Astrocyte (in vitro differentiated cells and primary cell): ENCODE measurements at regions not wholly inside any gene's neighbourhood (a gene's known extent, or its start where the extent isn't known, plus 50 kb on each side); places are given as distances from the start of the nearest gene placed in this dataset.

Source experiments
- DNase-seq: peaks from one replicate; pipeline ENCODE4 v3.0.0-alpha.2; 2010; ENCODE audit warnings: low read depth
- FAIRE-seq: peaks from 2 replicates; lab custom pipeline; 2011; peaks lifted over from hg19 to GRCh38; lab: Jason Lieb, UNC
- H2AFZ ChIP-seq: 2 replicates; pipeline ENCODE4 v1.6.0; 2012; ENCODE audit warnings: low read depth, low read length, inconsistent platforms
- H3K27ac ChIP-seq: 2 replicates; pipeline ENCODE4 v1.5.1; 2011; ENCODE audit warnings: low read depth, low read length, inconsistent platforms
- H3K27me3 ChIP-seq: 2 replicates; pipeline ENCODE4 v1.6.0; 2011; ENCODE audit warnings: low read length, inconsistent platforms; ENCODE audit not compliant: insufficient read depth
- H3K36me3 ChIP-seq: 2 replicates; pipeline ENCODE4 v1.5.1; 2011; ENCODE audit warnings: low read length, inconsistent platforms; ENCODE audit not compliant: insufficient read depth
- H3K4me1 ChIP-seq: 2 replicates; pipeline ENCODE4 v1.5.1; 2011; ENCODE audit warnings: low read length, inconsistent platforms; ENCODE audit not compliant: insufficient read depth
- H3K4me2 ChIP-seq: 2 replicates; pipeline ENCODE4 v1.6.0; 2012; ENCODE audit warnings: low read length, inconsistent platforms
- H3K4me3 ChIP-seq: 2 replicates; pipeline ENCODE4 v1.5.1; 2011; ENCODE audit warnings: low read depth, mild to moderate bottlenecking, low read length, inconsistent platforms; ENCODE audit not compliant: insufficient read depth
- H3K79me2 ChIP-seq: 2 replicates; pipeline ENCODE4 v1.6.0; 2012; ENCODE audit warnings: mild to moderate bottlenecking, low read length, inconsistent platforms; ENCODE audit not compliant: insufficient read depth
- H3K9ac ChIP-seq: 2 replicates; pipeline ENCODE4 v1.6.0; 2012; ENCODE audit warnings: mild to moderate bottlenecking, low read length, inconsistent platforms
- H3K9me3 ChIP-seq: 2 replicates; pipeline ENCODE4 v1.5.1; 2012; ENCODE audit warnings: low read depth, mild to moderate bottlenecking, low read length, inconsistent platforms; ENCODE audit not compliant: insufficient read depth
- H4K20me1 ChIP-seq: 2 replicates; pipeline ENCODE4 v1.6.0; 2012; ENCODE audit warnings: low read length, inconsistent platforms; ENCODE audit not compliant: insufficient read depth
- H3K27ac Mint-ChIP-seq: one replicate; pipeline ENCODE4 v1.8.0; 2021; ENCODE audit warnings: mild to moderate bottlenecking, mixed read lengths; ENCODE audit not compliant: unreplicated experiment
- H3K27me3 Mint-ChIP-seq: one replicate; pipeline ENCODE4 v1.8.0; 2021; ENCODE audit warnings: low read depth, mixed read lengths; ENCODE audit not compliant: unreplicated experiment
- H3K36me3 Mint-ChIP-seq: one replicate; pipeline ENCODE4 v1.8.0; 2021; ENCODE audit warnings: low read depth, mixed read lengths; ENCODE audit not compliant: unreplicated experiment
- H3K4me1 Mint-ChIP-seq: one replicate; pipeline ENCODE4 v1.8.0; 2021; ENCODE audit warnings: low read depth, mixed read lengths; ENCODE audit not compliant: unreplicated experiment
- H3K4me3 Mint-ChIP-seq: one replicate; pipeline ENCODE4 v1.8.0; 2021; ENCODE audit warnings: mild to moderate bottlenecking, moderate library complexity, mixed read lengths; ENCODE audit not compliant: unreplicated experiment
- H3K9me3 Mint-ChIP-seq: one replicate; pipeline ENCODE4 v1.8.0; 2021; ENCODE audit warnings: mild to moderate bottlenecking, mixed read lengths; ENCODE audit not compliant: unreplicated experiment
- CTCF ChIP-seq: IDR thresholded peaks from 2 replicates; pipeline ENCODE4 v1.5.1; 2011; ENCODE audit warnings: low read depth, mild to moderate bottlenecking, inconsistent platforms, low read length, moderate library complexity; ENCODE audit not compliant: insufficient read depth
- EZH2 ChIP-seq: IDR thresholded peaks from 2 replicates; pipeline ENCODE4 v1.6.1; 2012; ENCODE audit warnings: mild to moderate bottlenecking, low read length, inconsistent platforms; ENCODE audit not compliant: insufficient read depth

GRCh38 chr11:15575409-15575808 lies 460.7 kb downstream of the INSC start:
- Mint-ChIP-seq H3K9me3 (no peaks in the 10 kb centered on the region), H3K36me3 (no peaks in the 10 kb centered on the region), H3K4me1 (peaks cover 9% of the 10 kb centered on the region), H3K27me3 (peaks cover 9% of the 10 kb centered on the region), H3K27ac (no peak overlapping the region), H3K4me3 (no peak overlapping the region)
- no peak for TF ChIP-seq EZH2
- no peak for TF ChIP-seq CTCF
- Histone ChIP-seq H4K20me1 (no peaks in the 10 kb centered on the region), H3K27me3 (no peaks in the 10 kb centered on the region), H3K9me3 (no peaks in the 10 kb centered on the region), H3K4me1 (no peaks in the 10 kb centered on the region), H3K79me2 (no peaks in the 10 kb centered on the region), H3K4me3 (no peak overlapping the region), H3K27ac (no peak overlapping the region), H2AFZ (no peak overlapping the region), H3K4me2 (no peak overlapping the region), H3K9ac (no peak overlapping the region), H3K36me3 (no peaks in the 10 kb centered on the region)
- no peak for DNase-seq
- FAIRE-seq, result no peak

DNA sequence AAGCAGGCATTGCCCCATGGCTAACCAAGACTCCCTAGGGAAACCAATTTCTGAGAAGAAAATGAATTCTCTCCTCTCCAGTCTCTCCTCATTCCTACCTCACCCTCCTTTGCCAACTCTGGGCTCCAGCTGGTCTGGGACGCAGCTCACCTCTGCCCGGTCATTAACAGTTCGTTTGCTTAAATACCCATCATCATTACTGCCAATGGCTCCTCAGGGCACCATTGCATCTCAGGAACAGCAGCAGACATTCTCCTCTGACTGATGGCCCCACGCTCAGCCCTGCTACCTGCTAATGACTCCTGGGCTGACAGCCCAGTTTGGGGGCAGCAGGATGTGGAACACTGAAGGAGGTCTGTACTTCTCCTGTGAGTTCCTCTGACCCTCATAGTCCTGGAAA lies 462.0 kb downstream of the INSC start:
- Mint-ChIP-seq H3K4me1 (peaks cover 12% of the 10 kb centered on the region), H3K36me3 (no peaks in the 10 kb centered on the region), H3K9me3 (no peaks in the 10 kb centered on the region), H3K27me3 (peaks cover 9% of the 10 kb centered on the region), H3K4me3 (no peak overlapping the region), H3K27ac (no peak overlapping the region)
- H3K9ac ChIP-seq, result no peak overlapping the region
- H3K4me3 ChIP-seq, result no peak overlapping the region
- no peaks in the 10 kb centered on the region for H3K4me1 ChIP-seq
- no peak overlapping the region for H3K27ac ChIP-seq
- no peaks in the 10 kb centered on the region for H3K9me3 ChIP-seq
- no peak overlapping the region for H3K4me2 ChIP-seq
- no peaks in the 10 kb centered on the region for H4K20me1 ChIP-seq
- no peaks in the 10 kb centered on the region for H3K36me3 ChIP-seq
- H2AFZ ChIP-seq, result no peak overlapping the region
- no peaks in the 10 kb centered on the region for H3K27me3 ChIP-seq
- DNase-seq (no peak), FAIRE-seq (no peak)
- TF ChIP-seq EZH2 (no peak), CTCF (no peak)
- H3K79me2 ChIP-seq, result no peaks in the 10 kb centered on the region

DNA sequence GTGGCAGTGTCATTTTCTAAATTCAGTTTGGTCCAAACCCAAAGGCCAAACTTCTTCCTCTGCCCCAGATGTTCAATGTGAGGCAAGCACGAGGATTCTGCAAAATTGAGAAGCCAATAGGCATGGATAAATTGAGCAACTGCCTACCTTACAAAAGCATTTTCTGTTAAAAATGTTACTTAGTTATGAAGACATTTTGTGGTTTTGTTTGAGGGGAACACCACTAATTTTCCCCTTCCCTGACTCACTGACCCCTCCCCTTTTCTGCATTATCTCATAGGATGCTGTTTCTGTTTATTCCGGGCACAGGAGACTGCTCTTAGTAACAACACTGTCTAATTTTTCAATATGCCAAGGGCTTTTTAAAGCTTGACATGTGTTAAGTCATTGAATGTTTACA lies 462.8 kb downstream of the INSC start:
- peaks cover 12% of the 10 kb centered on the region for H3K4me1 Mint-ChIP-seq

More for the DNA sequence above, 462.8 kb downstream of the INSC start:
- Histone ChIP-seq H3K27ac (no peak overlapping the region), H4K20me1 (no peaks in the 10 kb centered on the region), H3K4me2 (no peak overlapping the region), H3K4me3 (no peak overlapping the region), H3K4me1 (no peaks in the 10 kb centered on the region), H3K9ac (no peak overlapping the region), H3K9me3 (no peaks in the 10 kb centered on the region), H3K36me3 (no peaks in the 10 kb centered on the region), H3K79me2 (no peaks in the 10 kb centered on the region), H3K27me3 (no peaks in the 10 kb centered on the region), H2AFZ (no peak overlapping the region)
- TF ChIP-seq CTCF (no peak), EZH2 (no peak)
- Mint-ChIP-seq H3K4me3 (no peak overlapping the region), H3K9me3 (no peaks in the 10 kb centered on the region), H3K27ac (no peak overlapping the region), H3K36me3 (no peaks in the 10 kb centered on the region), H3K27me3 (peaks cover 9% of the 10 kb centered on the region)
- no peak for DNase-seq
- FAIRE-seq, result no peak
